DMS79 (cell line): ENCODE measurements at regions not wholly inside any gene's neighbourhood (a gene's known extent, or its start where the extent isn't known, plus 50 kb on each side); places are given as distances from the start of the nearest gene placed in this dataset.

ENCODE experiments used
- DNase-seq: peaks from one replicate; lab custom pipeline; 2025; lab: John Stamatoyannopoulos, UW

GRCh38 chr1:244196571-244197285 is 145.6 kb downstream of the ZBTB18 start:
- DNase-seq, result no peak

- no peak for DNase-seq
Observed at GRCh38 chr1:244197851-244198375, 146.8 kb downstream of the ZBTB18 start.

- no peak for DNase-seq
Observed at GRCh38 chr1:244199902-244200301, 148.8 kb downstream of the ZBTB18 start.

DNA sequence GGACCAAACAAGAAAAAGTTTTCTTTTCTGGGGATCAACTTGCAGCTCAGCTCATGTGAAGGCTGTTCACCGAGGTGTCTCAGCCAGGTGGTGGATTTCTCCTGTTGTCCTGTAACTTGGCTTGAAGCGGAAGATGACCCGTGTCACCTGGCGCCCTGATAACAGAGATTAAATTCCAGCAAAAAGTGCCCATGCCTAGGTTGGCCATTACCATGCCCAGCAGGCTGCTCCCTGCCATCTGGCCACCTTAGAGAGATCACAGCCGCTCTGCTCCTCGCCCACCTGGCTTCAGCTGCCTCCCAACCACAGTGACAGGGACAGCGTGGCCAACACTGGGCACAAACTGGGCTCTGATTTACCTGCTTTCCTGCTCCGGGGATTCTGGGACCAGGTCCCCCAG is 149.5 kb downstream of the ZBTB18 start:
- DNase-seq, result no peak

GRCh38 chr1:244201750-244202149 is 150.7 kb downstream of the ZBTB18 start:
- no peak for DNase-seq

DNA sequence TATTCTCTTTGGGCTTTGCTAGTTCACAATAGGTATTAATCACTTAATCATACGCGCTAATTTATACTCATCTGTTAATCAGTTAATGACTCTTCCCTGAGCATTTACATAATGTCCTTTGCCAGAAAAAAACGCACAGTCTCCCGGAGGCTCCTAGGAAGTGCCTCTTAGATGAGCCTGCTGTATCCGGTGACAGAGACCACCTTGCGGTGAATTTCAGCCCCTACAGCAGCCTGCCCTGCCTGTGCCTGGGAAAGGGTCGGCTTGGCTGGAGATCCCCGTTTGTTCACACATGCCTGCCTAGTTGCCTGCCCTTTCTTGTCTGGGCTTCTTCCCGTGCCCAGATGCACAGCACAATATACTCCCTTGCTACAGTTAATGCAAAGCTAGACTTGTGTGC is 152.9 kb downstream of the ZBTB18 start:
- no peak for DNase-seq

DNA sequence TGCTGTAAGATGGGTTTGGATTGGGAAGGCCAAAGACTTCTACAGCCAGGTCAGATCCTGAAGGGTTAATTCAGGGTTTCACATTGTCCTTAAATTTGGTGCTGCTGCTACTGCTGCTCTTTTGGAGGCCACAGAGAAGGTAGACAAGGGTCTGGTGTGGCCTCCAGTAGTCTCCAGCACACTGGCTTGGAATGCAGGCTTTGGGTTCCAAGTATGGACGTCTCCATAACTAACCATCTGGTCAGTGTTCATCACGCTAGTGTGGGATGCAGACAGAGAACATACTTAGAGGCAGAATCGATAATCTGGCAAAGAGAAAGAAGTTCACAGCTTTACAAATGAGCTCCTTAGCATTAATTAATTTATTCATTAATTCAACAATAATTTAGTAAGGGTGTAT is 154.1 kb downstream of the ZBTB18 start:
- no peak for DNase-seq

DNA sequence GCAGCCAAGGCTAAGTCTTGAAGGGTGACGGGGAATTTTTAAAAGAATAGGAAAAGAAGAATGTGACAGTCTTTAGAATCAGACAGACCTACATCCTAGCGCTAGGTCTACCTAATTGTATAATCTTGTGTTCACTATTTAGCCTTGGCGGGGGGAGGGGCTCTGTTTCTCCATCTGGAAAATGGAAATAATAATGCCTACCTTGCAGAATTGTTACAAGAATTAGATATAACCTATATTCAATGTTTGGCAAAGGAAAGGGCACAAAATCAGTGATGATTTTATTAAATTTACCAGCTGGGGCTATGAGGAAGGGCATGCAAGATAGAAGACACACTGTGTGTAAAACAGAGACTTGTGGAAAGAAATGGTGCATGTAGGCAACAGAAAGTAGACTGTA is 154.8 kb downstream of the ZBTB18 start:
- no peak for DNase-seq

GRCh38 chr1:244207042-244207934 is 156.2 kb downstream of the ZBTB18 start:
- no peak for DNase-seq

DNA sequence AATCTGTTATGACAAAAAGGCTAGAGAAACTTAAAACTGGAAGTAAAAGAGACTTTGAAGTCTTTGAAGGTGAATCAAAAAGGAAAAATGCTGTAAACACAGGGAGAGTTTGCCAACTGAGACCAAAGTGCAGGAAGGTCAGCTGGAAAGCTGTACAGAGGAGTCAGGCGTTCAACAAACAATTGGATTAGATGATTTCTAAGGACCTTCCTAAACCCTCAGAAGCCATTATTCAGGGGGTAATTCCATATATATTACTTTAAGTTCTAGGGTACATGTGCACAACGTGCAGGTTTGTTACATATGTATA is 156.8 kb downstream of the ZBTB18 start:
- DNase-seq, result no peak

GRCh38 chr1:244209955-244210354 is 158.9 kb downstream of the ZBTB18 start:
- DNase-seq, result no peak

- no peak for DNase-seq
Observed at GRCh38 chr1:244210884-244211558, 159.9 kb downstream of the ZBTB18 start.

GRCh38 chr1:244211559-244211944 is 160.5 kb downstream of the ZBTB18 start:
- DNase-seq, result no peak

DNA sequence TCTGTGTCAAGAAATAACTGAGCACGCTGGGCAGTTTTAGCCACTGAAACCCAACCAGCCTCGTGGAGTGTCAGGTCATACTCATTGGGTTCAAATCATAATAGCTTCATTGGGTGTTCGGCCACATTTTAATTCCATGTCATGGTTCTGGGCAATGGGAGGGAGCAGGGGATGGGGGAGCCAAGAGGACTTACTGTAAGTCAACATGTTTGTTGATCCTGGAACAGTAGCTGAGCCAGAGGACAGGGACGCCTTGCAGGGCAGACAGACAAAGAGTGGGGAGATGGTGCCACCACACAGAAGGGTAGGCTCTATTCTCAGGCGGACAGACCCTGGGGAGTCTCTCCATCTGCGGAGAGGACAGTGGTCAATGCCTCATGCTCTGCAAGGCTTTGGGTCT is 161.1 kb downstream of the ZBTB18 start:
- no peak for DNase-seq

DNA sequence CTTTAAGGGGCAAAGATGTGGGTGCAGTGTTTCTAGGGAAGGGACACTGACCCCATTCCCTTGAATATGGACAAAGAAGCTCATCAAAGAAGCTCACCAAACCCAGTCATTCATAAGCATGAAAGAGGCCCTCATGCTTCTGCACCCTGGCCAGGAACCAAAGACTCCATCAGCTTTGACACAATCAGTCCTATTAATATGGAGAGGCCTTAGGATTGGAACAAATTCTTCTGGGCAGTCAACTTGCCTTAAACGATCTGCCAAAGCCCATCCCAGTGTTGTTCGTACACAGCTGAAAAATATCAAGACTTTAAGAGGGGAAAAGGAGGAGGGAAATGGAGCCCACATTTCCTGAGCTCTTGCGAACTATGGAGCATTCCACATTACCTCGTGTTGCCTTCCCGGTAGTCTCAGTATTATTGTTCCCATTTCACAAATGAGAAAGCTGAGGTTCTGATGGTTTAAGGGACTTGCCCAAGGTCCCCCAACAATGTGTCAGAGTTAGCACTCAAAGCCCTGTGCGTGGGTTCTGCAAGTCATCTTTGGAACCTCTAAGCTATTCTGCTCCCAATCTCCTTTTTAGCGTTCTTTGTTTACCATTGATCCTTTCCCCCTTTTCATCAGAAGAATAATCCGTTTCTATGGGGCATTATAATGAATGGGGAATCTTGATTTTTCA is 161.9 kb downstream of the ZBTB18 start:
- no peak for DNase-seq

- DNase-seq, result peak; percentile 6
Observed at GRCh38 chr1:244214009-244214967, 163.2 kb downstream of the ZBTB18 start.

DNA sequence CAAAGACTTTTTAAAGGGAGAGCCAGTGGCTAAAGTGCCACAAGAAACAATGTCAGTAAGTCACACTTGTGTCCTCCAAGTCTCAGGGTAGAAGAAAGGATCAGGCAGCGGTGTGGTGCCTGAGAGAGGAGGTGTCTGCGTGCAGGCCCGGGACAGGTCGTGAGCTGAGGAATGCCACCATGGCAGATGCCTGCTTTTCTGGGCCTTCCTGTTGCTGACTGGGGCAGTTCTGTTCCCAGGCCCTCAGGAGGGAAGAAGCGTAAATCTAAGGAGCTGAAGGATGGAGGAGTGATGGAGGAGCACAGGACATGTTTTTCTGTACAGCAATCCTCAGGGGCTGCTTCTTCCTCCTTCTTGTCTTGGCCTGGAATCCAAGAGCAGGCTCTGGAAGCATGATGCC is 165.8 kb downstream of the ZBTB18 start:
- DNase-seq, result no peak

GRCh38 chr1:244217711-244218110 is 166.6 kb downstream of the ZBTB18 start:
- no peak for DNase-seq

DNA sequence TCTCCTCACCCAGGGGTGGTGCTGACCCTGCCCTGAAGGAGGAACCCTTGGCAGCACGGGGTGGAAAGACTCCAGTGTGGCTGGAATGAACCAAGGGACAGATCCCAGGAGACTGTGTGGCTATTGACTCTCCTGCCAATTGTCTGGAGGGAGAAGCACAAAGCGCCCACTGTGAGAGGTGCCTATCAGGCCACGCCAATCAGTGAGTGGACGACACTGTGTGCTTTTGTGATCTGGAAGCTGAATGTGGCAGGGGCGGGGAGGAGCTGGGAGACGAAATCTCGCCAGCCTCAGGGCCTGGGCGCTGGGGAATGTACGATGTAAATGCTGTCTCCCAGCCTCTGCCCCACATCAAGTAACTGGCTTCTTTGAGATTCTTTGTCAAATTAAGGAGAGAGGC is 167.1 kb downstream of the ZBTB18 start:
- no peak for DNase-seq

GRCh38 chr1:244219149-244219548 is 168.1 kb downstream of the ZBTB18 start:
- DNase-seq, result no peak

GRCh38 chr1:244219802-244220201 is 168.7 kb downstream of the ZBTB18 start:
- DNase-seq, result no peak
